ENCODE measurements at regions not wholly inside any gene's neighbourhood (a gene's known extent, or its start where the extent isn't known, plus 50 kb on each side); places are given as distances from the start of the nearest gene placed in this dataset.

DNA sequence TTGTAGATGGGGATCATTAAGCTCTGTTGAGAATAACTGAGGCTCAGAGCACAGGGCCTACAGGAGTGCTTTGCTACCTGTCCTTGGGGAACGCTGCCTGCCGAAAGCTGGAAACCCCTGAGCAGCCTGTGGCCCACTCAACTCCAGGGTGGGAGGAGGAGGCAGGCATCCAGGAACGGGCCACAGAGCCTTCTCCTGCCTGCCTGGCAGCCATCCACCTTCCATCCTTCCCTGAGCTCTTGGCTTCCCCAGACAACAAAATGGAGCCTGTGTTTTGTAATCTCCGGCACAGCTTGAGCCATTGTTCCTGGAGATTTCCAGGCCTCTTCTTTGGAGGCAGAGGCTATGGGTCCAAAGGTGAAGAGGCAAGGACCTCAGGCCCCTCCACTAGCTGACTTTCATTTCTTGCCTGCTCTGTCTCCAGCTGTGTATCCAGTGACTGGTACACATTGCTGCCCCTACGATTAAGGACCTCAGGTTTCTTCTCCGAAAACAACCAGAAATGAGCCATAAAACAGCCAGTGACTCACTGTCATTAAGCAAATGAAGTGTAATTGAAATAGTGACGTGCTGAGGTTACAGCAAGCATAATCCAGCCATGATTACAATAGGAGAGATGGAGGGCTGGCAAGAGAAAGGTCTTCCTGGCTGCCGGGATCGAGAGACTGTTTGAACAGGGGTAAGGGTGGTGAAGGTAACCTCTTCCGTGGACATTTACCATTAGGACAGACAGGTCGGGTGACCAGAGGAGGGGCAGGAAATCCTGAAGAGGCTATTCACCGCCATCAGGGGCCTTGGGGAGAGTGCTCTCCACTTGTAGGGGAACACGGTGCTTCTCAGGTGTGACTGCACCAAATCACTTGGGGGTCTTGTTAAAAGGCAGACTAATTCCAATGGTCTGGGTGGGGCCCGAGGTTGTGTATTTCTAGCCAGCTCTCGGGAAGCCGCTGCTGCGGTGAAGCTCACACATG is 56.3 kb upstream of the KCNA5 start:
- no peak overlapping the region for H2AFZ ChIP-seq
- H3K9ac ChIP-seq: no peak overlapping the region
- no peak for DNase-seq
- H4K20me1 ChIP-seq (ENCODE audit: insufficient read depth): no peaks in the 10 kb centered on the region
- no peak overlapping the region for H3K27ac ChIP-seq
- H3K79me2 ChIP-seq (ENCODE audit: insufficient read depth): no peaks in the 10 kb centered on the region
- H3K36me3 ChIP-seq (ENCODE audit: low read depth): no peaks in the 10 kb centered on the region
- WGBS, 2 experiments (ENCODE audit: low coverage in 1 of 2, low lambda C conversion rate in 2 of 2, missing lambda C conversion rate in 2 of 2): 72 to 73% methylated on average over 17 of the region's 17 CpGs
- TF ChIP-seq EZH2 (IDR thresholded peaks at IDR 0.05; ENCODE audit: insufficient read depth, poor library complexity, severe bottlenecking) (no peak), EZH2phosphoT487 (IDR thresholded peaks at IDR 0.05; ENCODE audit: insufficient read depth, low read depth) (no peak)
- no peak overlapping the region for H3K4me3 ChIP-seq
- peaks cover 19% of the 10 kb centered on the region for H3K27me3 ChIP-seq (replicated peaks; ENCODE audit: insufficient read depth)
- no peaks in the 10 kb centered on the region for H3F3A ChIP-seq (ENCODE audit: insufficient read depth)
- H3K4me1 ChIP-seq (ENCODE audit: insufficient read depth): no peaks in the 10 kb centered on the region
- H3K9me2 ChIP-seq (ENCODE audit: insufficient read depth): no peaks in the 10 kb centered on the region
- no peak overlapping the region for H3K4me2 ChIP-seq (ENCODE audit: unreplicated experiment)
- no peaks in the 10 kb centered on the region for H3K9me3 ChIP-seq (ENCODE audit: low read depth)
- in situ Hi-C loops (cut with MboI): no loop called here

DNA sequence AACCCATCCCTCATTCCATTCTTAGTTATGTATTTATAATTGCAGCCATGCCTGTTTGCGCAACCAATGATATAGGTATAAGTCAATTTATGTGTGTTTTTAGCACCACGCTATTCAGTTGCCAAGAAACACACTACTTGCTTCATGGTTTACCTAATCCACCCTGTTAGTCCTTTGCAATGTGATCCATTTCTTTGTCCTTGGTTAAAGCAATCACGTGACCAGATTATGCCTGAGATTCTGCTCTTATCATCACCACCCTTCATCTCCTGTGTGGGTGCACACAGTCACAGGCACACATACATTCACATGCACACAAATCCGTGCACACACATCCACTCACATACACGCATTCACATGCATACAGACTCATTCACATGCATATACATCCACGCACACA is 52.3 kb upstream of the KCNA5 start:
- WGBS, 2 experiments (ENCODE audit: low coverage in 1 of 2, low lambda C conversion rate in 2 of 2, missing lambda C conversion rate in 2 of 2): 67 to 69% methylated on average over 6 of the region's 6 CpGs
- H3K27me3 ChIP-seq (replicated peaks; ENCODE audit: insufficient read depth): peaks cover 22% of the 10 kb centered on the region

DNA sequence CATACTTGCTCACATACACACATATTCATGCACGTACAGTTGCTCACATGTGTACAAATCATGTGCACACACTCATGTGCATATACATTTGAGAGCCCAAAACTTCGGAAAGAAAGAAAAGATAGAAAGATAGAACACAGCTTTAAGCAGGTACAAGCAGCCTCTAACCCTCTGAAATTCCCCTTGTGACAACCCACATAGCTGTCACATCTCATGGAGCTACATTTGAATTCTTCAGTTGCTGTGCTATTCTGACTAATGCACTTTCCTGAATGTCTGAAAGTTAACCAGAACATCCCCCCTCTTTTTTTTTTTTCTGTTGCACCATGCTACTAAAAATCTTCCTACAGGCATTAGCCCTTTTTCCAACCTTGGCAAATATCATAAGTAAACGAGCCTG is 51.9 kb upstream of the KCNA5 start:
- no peaks in the 10 kb centered on the region for H3K9me2 ChIP-seq (ENCODE audit: insufficient read depth)
- no peaks in the 10 kb centered on the region for H3K9me3 ChIP-seq (ENCODE audit: low read depth)
- H3K36me3 ChIP-seq (ENCODE audit: low read depth): no peaks in the 10 kb centered on the region
- TF ChIP-seq EZH2 (IDR thresholded peaks at IDR 0.05; ENCODE audit: insufficient read depth, poor library complexity, severe bottlenecking) (no peak), EZH2phosphoT487 (IDR thresholded peaks at IDR 0.05; ENCODE audit: insufficient read depth, low read depth) (no peak)
- no peak overlapping the region for H3K4me2 ChIP-seq (ENCODE audit: unreplicated experiment)
- H3F3A ChIP-seq (ENCODE audit: insufficient read depth): no peaks in the 10 kb centered on the region
- no peaks in the 10 kb centered on the region for H3K79me2 ChIP-seq (ENCODE audit: insufficient read depth)
- H4K20me1 ChIP-seq (ENCODE audit: insufficient read depth): no peaks in the 10 kb centered on the region
- no peak for DNase-seq
- no peak overlapping the region for H3K4me3 ChIP-seq
- no peaks in the 10 kb centered on the region for H3K4me1 ChIP-seq (ENCODE audit: insufficient read depth)
- 65 to 71% methylated on average over 3 of the region's 3 CpGs for WGBS, 2 experiments (ENCODE audit: low coverage in 1 of 2, low lambda C conversion rate in 2 of 2, missing lambda C conversion rate in 2 of 2)
- no peak overlapping the region for H2AFZ ChIP-seq
- peaks cover 18% of the 10 kb centered on the region for H3K27me3 ChIP-seq (replicated peaks; ENCODE audit: insufficient read depth)
- no peak overlapping the region for H3K27ac ChIP-seq
- in situ Hi-C loops (cut with MboI): no loop called here
- H3K9ac ChIP-seq: no peak overlapping the region

More for the DNA sequence above, 52.3 kb upstream of the KCNA5 start:
- H4K20me1 ChIP-seq (ENCODE audit: insufficient read depth): no peaks in the 10 kb centered on the region
- DNase-seq: no peak
- no peaks in the 10 kb centered on the region for H3K36me3 ChIP-seq (ENCODE audit: low read depth)
- no peak overlapping the region for H2AFZ ChIP-seq
- no peak for TF ChIP-seq EZH2 (IDR thresholded peaks at IDR 0.05; ENCODE audit: insufficient read depth, poor library complexity, severe bottlenecking)
- TF ChIP-seq EZH2phosphoT487 (IDR thresholded peaks at IDR 0.05; ENCODE audit: insufficient read depth, low read depth): no peak
- H3K4me2 ChIP-seq (ENCODE audit: unreplicated experiment): no peak overlapping the region
- no peak overlapping the region for H3K9ac ChIP-seq
- no peak overlapping the region for H3K4me3 ChIP-seq
- no peaks in the 10 kb centered on the region for H3K9me3 ChIP-seq (ENCODE audit: low read depth)
- in situ Hi-C loops (cut with MboI): no loop called here
- no peaks in the 10 kb centered on the region for H3F3A ChIP-seq (ENCODE audit: insufficient read depth)
- no peak overlapping the region for H3K27ac ChIP-seq
- H3K9me2 ChIP-seq (ENCODE audit: insufficient read depth): no peaks in the 10 kb centered on the region
- H3K4me1 ChIP-seq (ENCODE audit: insufficient read depth): no peaks in the 10 kb centered on the region
- H3K79me2 ChIP-seq (ENCODE audit: insufficient read depth): no peaks in the 10 kb centered on the region

DNA sequence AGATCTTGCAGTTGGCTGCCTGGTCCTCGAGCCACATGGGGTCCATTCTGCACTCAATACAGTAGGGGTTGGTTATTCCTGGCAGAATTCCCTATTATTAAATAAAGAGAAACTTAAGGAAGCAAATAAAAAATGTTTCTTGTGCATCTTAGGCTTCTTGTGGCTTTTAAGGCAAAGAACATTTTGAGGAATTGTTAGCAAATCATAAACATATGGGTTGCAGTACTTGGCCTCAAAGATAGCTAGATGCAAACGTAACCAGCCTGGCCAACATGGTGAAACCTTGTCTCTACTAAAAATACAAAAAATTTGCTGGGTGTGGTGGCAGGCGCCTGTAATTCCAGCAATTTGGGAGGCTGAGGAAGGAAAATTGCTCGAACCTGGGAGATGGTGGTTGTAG is 50.8 kb upstream of the KCNA5 start:
- Histone ChIP-seq H3K9me3 (ENCODE audit: low read depth) (no peaks in the 10 kb centered on the region), H3K4me1 (ENCODE audit: insufficient read depth) (peaks cover 6% of the 10 kb centered on the region; the same call in 1 of the 2 replicates), H3K9me2 (ENCODE audit: insufficient read depth) (no peaks in the 10 kb centered on the region), H3K4me2 (ENCODE audit: unreplicated experiment) (no peak overlapping the region), H2AFZ (no peak overlapping the region), H3K27ac (no peak overlapping the region), H3K36me3 (ENCODE audit: low read depth) (no peaks in the 10 kb centered on the region), H4K20me1 (ENCODE audit: insufficient read depth) (no peaks in the 10 kb centered on the region), H3K4me3 (no peak overlapping the region), H3F3A (ENCODE audit: insufficient read depth) (peaks cover 4% of the 10 kb centered on the region; the same call in 1 of the 2 replicates), H3K9ac (no peak overlapping the region), H3K27me3 (replicated peaks; ENCODE audit: insufficient read depth) (peaks cover 16% of the 10 kb centered on the region), H3K79me2 (ENCODE audit: insufficient read depth) (no peaks in the 10 kb centered on the region)
- in situ Hi-C loops (cut with MboI): no loop called here
- TF ChIP-seq EZH2phosphoT487 (IDR thresholded peaks at IDR 0.05; ENCODE audit: insufficient read depth, low read depth) (no peak), EZH2 (IDR thresholded peaks at IDR 0.05; ENCODE audit: insufficient read depth, poor library complexity, severe bottlenecking) (no peak)
- WGBS, 2 experiments (ENCODE audit: low coverage in 1 of 2, low lambda C conversion rate in 2 of 2, missing lambda C conversion rate in 2 of 2): 16 to 19% methylated on average over 4 of the region's 4 CpGs
- no peak for DNase-seq
